IPS-15b (cell line): ENCODE measurements at regions not wholly inside any gene's neighbourhood (a gene's known extent, or its start where the extent isn't known, plus 50 kb on each side); places are given as distances from the start of the nearest gene placed in this dataset.

Source experiments
- H3K27me3 ChIP-seq: one replicate; pipeline ENCODE4 v1.6.1; 2013; ENCODE audit warnings: low read length; ENCODE audit not compliant: control insufficient read depth, insufficient read depth
- H3K36me3 ChIP-seq: one replicate; pipeline ENCODE4 v1.6.1; 2013; ENCODE audit warnings: low read length; ENCODE audit not compliant: control insufficient read depth, insufficient read depth
- H3K4me1 ChIP-seq: one replicate; pipeline ENCODE4 v1.6.1; 2013; ENCODE audit warnings: mild to moderate bottlenecking, low read length; ENCODE audit not compliant: control insufficient read depth, insufficient read depth
- H3K4me3 ChIP-seq: one replicate; pipeline ENCODE4 v1.5.1; 2013; ENCODE audit warnings: low read depth, low read length
- H3K9ac ChIP-seq: one replicate; pipeline ENCODE4 v1.6.1; 2013; ENCODE audit warnings: low read depth, mild to moderate bottlenecking, low read length
- H3K9me3 ChIP-seq: one replicate; pipeline ENCODE4 v1.6.1; 2013; ENCODE audit warnings: mild to moderate bottlenecking, low read length; ENCODE audit not compliant: control insufficient read depth, insufficient read depth

GRCh38 chr12:68406134-68406576 is 74.0 kb upstream of the MDM1 start:
- no peaks in the 10 kb centered on the region for H3K9me3 ChIP-seq
- no peak overlapping the region for H3K4me3 ChIP-seq
- H3K4me1 ChIP-seq: no peaks in the 10 kb centered on the region
- H3K27me3 ChIP-seq: no peaks in the 10 kb centered on the region
- H3K36me3 ChIP-seq: no peaks in the 10 kb centered on the region
- no peak overlapping the region for H3K9ac ChIP-seq

GRCh38 chr12:68406911-68407310 is 74.7 kb upstream of the MDM1 start:
- no peak overlapping the region for H3K4me3 ChIP-seq
- no peaks in the 10 kb centered on the region for H3K9me3 ChIP-seq

GRCh38 chr12:68410018-68410660 is 78.0 kb upstream of the MDM1 start:
- Histone ChIP-seq H3K9ac (no peak overlapping the region), H3K4me1 (no peaks in the 10 kb centered on the region), H3K9me3 (no peaks in the 10 kb centered on the region), H3K36me3 (no peaks in the 10 kb centered on the region), H3K27me3 (no peaks in the 10 kb centered on the region), H3K4me3 (no peak overlapping the region)

More at GRCh38 chr12:68406911-68407310, 74.7 kb upstream of the MDM1 start:
- H3K36me3 ChIP-seq: no peaks in the 10 kb centered on the region
- H3K27me3 ChIP-seq: no peaks in the 10 kb centered on the region
- H3K9ac ChIP-seq: no peak overlapping the region
- no peaks in the 10 kb centered on the region for H3K4me1 ChIP-seq

GRCh38 chr12:68411371-68411770 is 79.2 kb upstream of the MDM1 start:
- Histone ChIP-seq H3K9me3 (no peaks in the 10 kb centered on the region), H3K4me1 (no peaks in the 10 kb centered on the region), H3K4me3 (no peak overlapping the region), H3K36me3 (no peaks in the 10 kb centered on the region), H3K9ac (no peak overlapping the region), H3K27me3 (no peaks in the 10 kb centered on the region)

GRCh38 chr12:68414988-68415387 is 82.8 kb upstream of the MDM1 start:
- no peaks in the 10 kb centered on the region for H3K27me3 ChIP-seq
- H3K9me3 ChIP-seq: no peaks in the 10 kb centered on the region
- no peaks in the 10 kb centered on the region for H3K36me3 ChIP-seq
- no peak overlapping the region for H3K4me3 ChIP-seq
- no peaks in the 10 kb centered on the region for H3K4me1 ChIP-seq
- H3K9ac ChIP-seq: no peak overlapping the region

GRCh38 chr12:68416350-68416749 is 84.2 kb upstream of the MDM1 start:
- no peak overlapping the region for H3K4me3 ChIP-seq
- H3K36me3 ChIP-seq: no peaks in the 10 kb centered on the region
- H3K4me1 ChIP-seq: no peaks in the 10 kb centered on the region
- no peak overlapping the region for H3K9ac ChIP-seq
- no peaks in the 10 kb centered on the region for H3K9me3 ChIP-seq
- no peaks in the 10 kb centered on the region for H3K27me3 ChIP-seq

GRCh38 chr12:68416826-68417225 is 84.7 kb upstream of the MDM1 start:
- no peaks in the 10 kb centered on the region for H3K27me3 ChIP-seq
- no peak overlapping the region for H3K9ac ChIP-seq
- H3K4me1 ChIP-seq: no peaks in the 10 kb centered on the region
- H3K9me3 ChIP-seq: no peaks in the 10 kb centered on the region
- H3K36me3 ChIP-seq: no peaks in the 10 kb centered on the region
- H3K4me3 ChIP-seq: no peak overlapping the region

GRCh38 chr12:68418137-68418460 is 85.9 kb upstream of the MDM1 start:
- no peaks in the 10 kb centered on the region for H3K9me3 ChIP-seq
- H3K9ac ChIP-seq: no peak overlapping the region
- H3K4me1 ChIP-seq: no peaks in the 10 kb centered on the region
- H3K36me3 ChIP-seq: no peaks in the 10 kb centered on the region
- no peak overlapping the region for H3K4me3 ChIP-seq
- no peaks in the 10 kb centered on the region for H3K27me3 ChIP-seq

- Histone ChIP-seq H3K9me3 (no peaks in the 10 kb centered on the region), H3K4me1 (no peaks in the 10 kb centered on the region), H3K36me3 (no peaks in the 10 kb centered on the region), H3K27me3 (no peaks in the 10 kb centered on the region), H3K9ac (no peak overlapping the region), H3K4me3 (no peak overlapping the region)
Observed at GRCh38 chr12:68420225-68421010, 88.3 kb upstream of the MDM1 start.

- no peak overlapping the region for H3K9ac ChIP-seq
Observed at GRCh38 chr12:68422159-68422558, 90.0 kb upstream of the MDM1 start.

GRCh38 chr12:68422956-68423574 is 90.9 kb upstream of the MDM1 start:
- no peaks in the 10 kb centered on the region for H3K9me3 ChIP-seq
- no peaks in the 10 kb centered on the region for H3K27me3 ChIP-seq
- no peak overlapping the region for H3K9ac ChIP-seq
- H3K4me1 ChIP-seq: no peaks in the 10 kb centered on the region
- H3K4me3 ChIP-seq: no peak overlapping the region
- H3K36me3 ChIP-seq: no peaks in the 10 kb centered on the region

More at GRCh38 chr12:68422159-68422558, 90.0 kb upstream of the MDM1 start:
- Histone ChIP-seq H3K36me3 (no peaks in the 10 kb centered on the region), H3K4me3 (no peak overlapping the region), H3K4me1 (no peaks in the 10 kb centered on the region), H3K27me3 (no peaks in the 10 kb centered on the region), H3K9me3 (no peaks in the 10 kb centered on the region)

- Histone ChIP-seq H3K27me3 (no peaks in the 10 kb centered on the region), H3K9me3 (no peaks in the 10 kb centered on the region), H3K4me1 (no peaks in the 10 kb centered on the region), H3K4me3 (no peak overlapping the region), H3K36me3 (no peaks in the 10 kb centered on the region), H3K9ac (no peak overlapping the region)
Observed at GRCh38 chr12:68425998-68426397, 93.8 kb upstream of the MDM1 start.
